H1 (cell line): ENCODE measurements at regions not wholly inside any gene's neighbourhood (a gene's known extent, or its start where the extent isn't known, plus 50 kb on each side); places are given as distances from the start of the nearest gene placed in this dataset.

Experiments
- CTCF ChIA-PET: fragments of 300-600 bp; sonication (Branson Sonifier 250); formaldehyde crosslinking; loops from one replicate; lab custom pipeline; 2021; ENCODE audit not compliant: partially characterized antibody; lab: Charles Lee
- POLR2A ChIA-PET: fragments of 300-600 bp; sonication (Branson Sonifier 250); formaldehyde crosslinking; loops from one replicate; lab custom pipeline; 2021; ENCODE audit warnings: inconsistent platforms; ENCODE audit not compliant: partially characterized antibody; lab: Charles Lee
- DNase-seq, 2 experiments: peaks; one replicate each; pipeline versions ENCODE4 v3.0.0 to v3.0.0-alpha.2; 2010 to 2022; ENCODE audit warnings: low spot score in 2 of 2, low read depth in 1 of 2, mixed read lengths in 1 of 2
- FAIRE-seq: peaks from 2 replicates; lab custom pipeline; 2011; peaks lifted over from hg19 to GRCh38; lab: Jason Lieb, UNC
- H2AFZ ChIP-seq: 2 replicates; pipeline ENCODE4 v1.8.1; 2012; ENCODE audit warnings: low read length, inconsistent platforms
- H2AK5ac ChIP-seq: 2 replicates; pipeline ENCODE4 v1.6.1; 2013; ENCODE audit warnings: low read depth, low read length
- H2BK120ac ChIP-seq: replicated peaks from 2 replicates; pipeline ENCODE3; 2013; ENCODE audit warnings: low read depth, low read length, inconsistent platforms
- H2BK12ac ChIP-seq: 2 replicates; pipeline ENCODE4 v1.6.1; 2013; ENCODE audit warnings: low read depth, low read length
- H2BK15ac ChIP-seq: 2 replicates; pipeline ENCODE4 v1.6.1; 2013; ENCODE audit warnings: low read length
- H2BK20ac ChIP-seq: 2 replicates; pipeline ENCODE4 v1.6.1; 2013; ENCODE audit warnings: low read length
- H2BK5ac ChIP-seq: 2 replicates; pipeline ENCODE4 v1.6.1; 2013; ENCODE audit warnings: low read depth, low read length
- H3K14ac ChIP-seq: 2 replicates; pipeline ENCODE4 v1.6.1; 2013; ENCODE audit warnings: inconsistent platforms; ENCODE audit not compliant: insufficient read length
- H3K18ac ChIP-seq: 2 replicates; pipeline ENCODE4 v1.6.1; 2013; ENCODE audit warnings: low read length; ENCODE audit errors: extremely low read depth
- H3K23ac ChIP-seq: 2 replicates; pipeline ENCODE4 v1.6.1; 2013; ENCODE audit warnings: inconsistent platforms; ENCODE audit not compliant: insufficient read length
- H3K23me2 ChIP-seq: 2 replicates; pipeline ENCODE4 v1.6.1; 2013; ENCODE audit warnings: low read depth, low read length
- H3K27ac ChIP-seq: 2 replicates; pipeline ENCODE4 v1.6.1; 2011; ENCODE audit warnings: low read depth, low read length, inconsistent platforms
- H3K27me3 ChIP-seq, 4 experiments: replicated peaks in 1 of 4; 1 replicate in 1 of 4; 2 replicates in 3 of 4; pipeline versions ENCODE4 v1.6.1 to v1.8.1; 2011 to 2013; ENCODE audit warnings: low read length in 3 of 4, mild to moderate bottlenecking in 3 of 4, inconsistent platforms in 2 of 4, mixed read lengths in 2 of 4, moderate library complexity in 1 of 4; ENCODE audit not compliant: control insufficient read depth in 3 of 4, insufficient read depth in 3 of 4; ENCODE audit errors: extremely low read depth in 1 of 4
- H3K36me3 ChIP-seq, 4 experiments: 2 replicates each; pipeline versions ENCODE4 v1.6.1 to v1.8.1; 2011 to 2013; ENCODE audit warnings: mild to moderate bottlenecking in 4 of 4, low read length in 3 of 4, moderate library complexity in 2 of 4, control low read depth in 1 of 4, inconsistent platforms in 1 of 4; ENCODE audit not compliant: insufficient read depth in 4 of 4, control insufficient read depth in 2 of 4
- H3K4ac ChIP-seq: replicated peaks from 2 replicates; pipeline ENCODE3; 2013; ENCODE audit warnings: low read length, low read depth, mixed read lengths, inconsistent platforms; ENCODE audit not compliant: insufficient read length
- H3K4me1 ChIP-seq, 4 experiments: replicated peaks in 1 of 4; 1 replicate in 1 of 4; 2 replicates in 3 of 4; pipeline versions ENCODE4 v1.6.1 to v1.8.1; 2011 to 2013; ENCODE audit warnings: low read length in 3 of 4, inconsistent platforms in 2 of 4, mixed read lengths in 1 of 4; ENCODE audit not compliant: insufficient read depth in 4 of 4, control insufficient read depth in 3 of 4
- H3K4me2 ChIP-seq, 2 experiments: 2 replicates each; pipeline versions ENCODE4 v1.6.1 to v1.8.1; 2011 to 2013; ENCODE audit warnings: low read depth in 2 of 2, low read length in 2 of 2, control low read depth in 1 of 2, inconsistent platforms in 1 of 2, mild to moderate bottlenecking in 1 of 2; ENCODE audit not compliant: insufficient read depth in 1 of 2
- H3K4me3 ChIP-seq, 4 experiments: fragments of 200-600, 300-600 bp in 1 of 4; sonication (generic), shearing (Covaris generic), sonication (Bioruptor Twin) in 1 of 4; 2 replicates each; pipeline versions ENCODE4 v1.5.1 to v1.8.1; 2011 to 2016; ENCODE audit warnings: low read length in 4 of 4, low read depth in 3 of 4, control low read depth in 2 of 4, inconsistent platforms in 2 of 4, mild to moderate bottlenecking in 2 of 4, mixed read lengths in 1 of 4, moderate library complexity in 1 of 4; ENCODE audit not compliant: insufficient read depth in 2 of 4; ENCODE audit errors: extremely low read depth in 1 of 4
- H3K56ac ChIP-seq: replicated peaks from 2 replicates; pipeline ENCODE3; 2013; ENCODE audit warnings: low read depth, mild to moderate bottlenecking, mixed read lengths, low read length, inconsistent platforms; ENCODE audit not compliant: insufficient read length
- H3K79me1 ChIP-seq: 2 replicates; pipeline ENCODE4 v1.6.1; 2013; ENCODE audit warnings: low read depth, low read length, control low read depth
- H3K79me2 ChIP-seq, 2 experiments: 2 replicates each; pipeline versions ENCODE4 v1.6.1 to v1.8.1; 2012 to 2013; ENCODE audit warnings: low read length in 2 of 2, mild to moderate bottlenecking in 2 of 2, inconsistent platforms in 1 of 2; ENCODE audit not compliant: insufficient read depth in 2 of 2, control insufficient read depth in 1 of 2
- H3K9ac ChIP-seq, 4 experiments: replicated peaks in 1 of 4; 1 replicate in 1 of 4; 2 replicates in 3 of 4; pipeline versions ENCODE4 v1.6.1 to v1.8.1; 2011 to 2013; ENCODE audit warnings: low read depth in 3 of 4, low read length in 3 of 4, control low read depth in 2 of 4, mild to moderate bottlenecking in 2 of 4, moderate library complexity in 2 of 4, inconsistent platforms in 1 of 4; ENCODE audit errors: extremely low read depth in 1 of 4
- H3K9me3 ChIP-seq, 2 experiments: 2 replicates each; pipeline versions ENCODE4 v1.6.1 to v1.8.1; 2012 to 2013; ENCODE audit warnings: mild to moderate bottlenecking in 2 of 2, moderate library complexity in 2 of 2, control low read depth in 1 of 2, inconsistent platforms in 1 of 2, low read depth in 1 of 2, low read length in 1 of 2, mixed read lengths in 1 of 2; ENCODE audit not compliant: insufficient read depth in 2 of 2
- H4K20me1 ChIP-seq, 2 experiments: replicated peaks in 1 of 2; 2 replicates each; pipeline versions ENCODE3 to v1.8.1; 2011 to 2013; ENCODE audit warnings: inconsistent platforms in 2 of 2, low read length in 2 of 2, mild to moderate bottlenecking in 1 of 2; ENCODE audit not compliant: insufficient read depth in 2 of 2, control insufficient read depth in 1 of 2
- H4K5ac ChIP-seq: 2 replicates; pipeline ENCODE4 v1.6.1; 2013; ENCODE audit warnings: low read length, low read depth, mixed read lengths, inconsistent platforms; ENCODE audit not compliant: insufficient read length
- H4K8ac ChIP-seq: 2 replicates; pipeline ENCODE4 v1.8.0; 2013; ENCODE audit warnings: mild to moderate bottlenecking, moderate library complexity, low read length, inconsistent platforms; ENCODE audit not compliant: insufficient read depth; ENCODE audit errors: extremely low read depth
- H4K91ac ChIP-seq: replicated peaks from 2 replicates; pipeline ENCODE3; 2013; ENCODE audit warnings: low read length, mixed read lengths, inconsistent platforms; ENCODE audit not compliant: insufficient read length
- GTF2F1 ChIP-seq: IDR thresholded peaks from 2 replicates; pipeline ENCODE4 v1.6.1; 2012; ENCODE audit warnings: low read depth, low read length, improper control_type of control experiment, borderline replicate concordance
- KDM1A ChIP-seq: fragments of 200-600, 300-600 bp; sonication (generic); IDR thresholded peaks from 2 replicates; pipeline ENCODE4 v1.7.1; 2016; ENCODE audit warnings: mild to moderate bottlenecking, low read length, borderline replicate concordance
- TCF12 ChIP-seq: IDR thresholded peaks from 2 replicates; pipeline ENCODE4 v1.6.1; 2011; ENCODE audit warnings: low read depth, mild to moderate bottlenecking, low read length
- YY1 ChIP-seq: IDR thresholded peaks from 2 replicates; pipeline ENCODE4 v1.6.1; 2011; ENCODE audit warnings: low read depth, mild to moderate bottlenecking, low read length
- TF ChIP-seq, protein P1 (sequence below): IDR thresholded peaks from 2 replicates; pipeline ENCODE4 v1.6.1; 2011; ENCODE audit warnings: low read depth, mild to moderate bottlenecking, low read length; ENCODE audit not compliant: insufficient read depth

GRCh38 chr6:95803889-95804288 lies 211.9 kb upstream of the FUT9 start:
- Histone ChIP-seq H3K4me2 (no peak overlapping the region), H3K9me3 (no peaks in the 10 kb centered on the region), H2BK120ac (no peak overlapping the region), H3K79me1 (no peaks in the 10 kb centered on the region), H2AFZ (no peak overlapping the region), H3K23me2 (no peaks in the 10 kb centered on the region), H3K18ac (no peak overlapping the region), H2BK12ac (no peak overlapping the region), H3K36me3 (no peaks in the 10 kb centered on the region), H2AK5ac (no peak overlapping the region), H3K27ac (no peak overlapping the region), H3K27me3 (peaks cover 25 to 62% (median 43%) of the 10 kb centered on the region in 4 experiments), H3K4me1 (peaks cover 0 to 11% (median 0%) of the 10 kb centered on the region in 4 experiments; a peak in 3 of 7 replicates), H3K23ac (no peak overlapping the region), H2BK5ac (no peak overlapping the region), H3K4me3 (no peak overlapping the region), H3K9ac (no peak overlapping the region), H3K56ac (no peak overlapping the region), H2BK20ac (no peak overlapping the region), H4K8ac (no peak overlapping the region), H2BK15ac (no peak overlapping the region), H3K4ac (no peak overlapping the region), H4K91ac (no peak overlapping the region), H4K5ac (no peak overlapping the region), H4K20me1 (no peaks in the 10 kb centered on the region), H3K79me2 (no peaks in the 10 kb centered on the region), H3K14ac (no peak overlapping the region)
- TF ChIP-seq, protein P1, sequence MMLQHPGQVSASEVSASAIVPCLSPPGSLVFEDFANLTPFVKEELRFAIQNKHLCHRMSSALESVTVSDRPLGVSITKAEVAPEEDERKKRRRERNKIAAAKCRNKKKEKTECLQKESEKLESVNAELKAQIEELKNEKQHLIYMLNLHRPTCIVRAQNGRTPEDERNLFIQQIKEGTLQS, result no peak
- no peak for TF ChIP-seq GTF2F1
- no peak for TF ChIP-seq YY1
- no peak for TF ChIP-seq TCF12
- TF ChIP-seq KDM1A, result no peak
- FAIRE-seq, result no peak
- CTCF ChIA-PET, result interaction anchor here (3.2 kb wide), 1 partner anchor 16 kb away, joined by 14 read pairs; no protein-coding TSS in a partner anchor
- no peak for DNase-seq
- POLR2A ChIA-PET, result no interaction called here
